ENCODE measurements at regions not wholly inside any gene's neighbourhood (a gene's known extent, or its start where the extent isn't known, plus 50 kb on each side); places are given as distances from the start of the nearest gene placed in this dataset.

GRCh38 chr12:114041136-114041535, 75.0 kb upstream of the RBM19 start:
- H4K91ac ChIP-seq (ENCODE audit: low read length) = no peak overlapping the region
- no peak overlapping the region for H2BK5ac ChIP-seq (ENCODE audit: low read depth, low read length, poor library complexity, severe bottlenecking)
- no peaks in the 10 kb centered on the region for H3K4me1 ChIP-seq (ENCODE audit: control insufficient read depth, insufficient read depth, low read depth, low read length)
- no peak overlapping the region for H3K27ac ChIP-seq (ENCODE audit: low read length, poor library complexity, severe bottlenecking)
- H3K4me2 ChIP-seq (ENCODE audit: low read length, poor library complexity, severe bottlenecking) = no peak overlapping the region
- WGBS = 66% methylated on average over 5 of the region's 6 CpGs
- H3K14ac ChIP-seq (ENCODE audit: low read length in 2 of 2) = no peak overlapping the region
- H3K4me3 ChIP-seq (ENCODE audit: insufficient read depth in 1 of 2, low read depth in 1 of 2, low read length in 2 of 2) = no peak overlapping the region
- no peak overlapping the region for H3K18ac ChIP-seq (ENCODE audit: low read depth in 1 of 2, low read length in 2 of 2)
- H2BK15ac ChIP-seq (ENCODE audit: low read depth, poor library complexity, severe bottlenecking) = no peak overlapping the region
- peaks cover 0 to 76% of the 10 kb centered on the region in 2 experiments for H3K27me3 ChIP-seq (ENCODE audit: control insufficient read depth in 1 of 2, insufficient read depth in 1 of 2, low read length in 2 of 2)
- H3K36me3 ChIP-seq (ENCODE audit: control insufficient read depth in 1 of 2, insufficient read depth in 2 of 2, low read depth in 1 of 2, low read length in 2 of 2) = no peaks in the 10 kb centered on the region
- H3K9me3 ChIP-seq (ENCODE audit: control insufficient read depth, low read length) = no peaks in the 10 kb centered on the region
- no peak overlapping the region for H4K8ac ChIP-seq (ENCODE audit: low read length)
- H3K79me1 ChIP-seq (replicated peaks; ENCODE audit: low read length, poor library complexity, severe bottlenecking) = no peaks in the 10 kb centered on the region
- H3K23ac ChIP-seq (ENCODE audit: low read length in 2 of 2) = no peak overlapping the region
- DNase-seq = no peak
- H2BK120ac ChIP-seq (ENCODE audit: low read depth, low read length) = no peak overlapping the region
- H2AK5ac ChIP-seq (ENCODE audit: low read length, severe bottlenecking) = no peak overlapping the region
- H3K4ac ChIP-seq (ENCODE audit: low read depth in 1 of 2, low read length in 2 of 2) = no peak overlapping the region
- H3K9ac ChIP-seq (ENCODE audit: low read length) = no peak overlapping the region
- no peak overlapping the region for H2BK12ac ChIP-seq (ENCODE audit: low read length in 2 of 2)
- H2AFZ ChIP-seq (ENCODE audit: low read depth, low read length) = no peak overlapping the region

- Histone ChIP-seq H3K4me2 (ENCODE audit: low read length, poor library complexity, severe bottlenecking) (no peak overlapping the region), H3K4me3 (ENCODE audit: insufficient read depth in 1 of 2, low read depth in 1 of 2, low read length in 2 of 2) (no peak overlapping the region), H3K14ac (ENCODE audit: low read length in 2 of 2) (no peak overlapping the region), H4K8ac (ENCODE audit: low read length) (no peak overlapping the region), H3K27ac (ENCODE audit: low read length, poor library complexity, severe bottlenecking) (no peak overlapping the region), H3K36me3 (ENCODE audit: control insufficient read depth in 1 of 2, insufficient read depth in 2 of 2, low read depth in 1 of 2, low read length in 2 of 2) (no peaks in the 10 kb centered on the region), H3K9me3 (ENCODE audit: control insufficient read depth, low read length) (no peaks in the 10 kb centered on the region), H3K4me1 (ENCODE audit: control insufficient read depth, insufficient read depth, low read depth, low read length) (no peaks in the 10 kb centered on the region), H3K23ac (ENCODE audit: low read length in 2 of 2) (no peak overlapping the region), H3K18ac (ENCODE audit: low read depth in 1 of 2, low read length in 2 of 2) (no peak overlapping the region), H2BK5ac (ENCODE audit: low read depth, low read length, poor library complexity, severe bottlenecking) (no peak overlapping the region), H2AFZ (ENCODE audit: low read depth, low read length) (no peak overlapping the region), H3K27me3 (ENCODE audit: control insufficient read depth in 1 of 2, insufficient read depth in 1 of 2, low read length in 2 of 2) (peaks cover 0 to 65% of the 10 kb centered on the region in 2 experiments), H2AK5ac (ENCODE audit: low read length, severe bottlenecking) (no peak overlapping the region), H3K9ac (ENCODE audit: low read length) (no peak overlapping the region), H3K79me1 (replicated peaks; ENCODE audit: low read length, poor library complexity, severe bottlenecking) (no peaks in the 10 kb centered on the region), H2BK120ac (ENCODE audit: low read depth, low read length) (no peak overlapping the region), H3K4ac (ENCODE audit: low read depth in 1 of 2, low read length in 2 of 2) (no peak overlapping the region), H2BK15ac (ENCODE audit: low read depth, poor library complexity, severe bottlenecking) (no peak overlapping the region), H4K91ac (ENCODE audit: low read length) (no peak overlapping the region), H2BK12ac (ENCODE audit: low read length in 2 of 2) (no peak overlapping the region)
- WGBS = 93% methylated on average over 3 of the region's 3 CpGs
- DNase-seq = no peak
These were observed 72.8 kb upstream of the RBM19 start for GRCh38 chr12:114038962-114039361.

- no peak overlapping the region for H2BK15ac ChIP-seq (ENCODE audit: low read depth, poor library complexity, severe bottlenecking)
- no peak overlapping the region for H2AFZ ChIP-seq (ENCODE audit: low read depth, low read length)
- no peak overlapping the region for H2BK12ac ChIP-seq (ENCODE audit: low read length in 2 of 2)
- no peak overlapping the region for H3K18ac ChIP-seq (ENCODE audit: low read depth in 1 of 2, low read length in 2 of 2)
- H3K79me1 ChIP-seq (replicated peaks; ENCODE audit: low read length, poor library complexity, severe bottlenecking) = no peaks in the 10 kb centered on the region
- H2AK5ac ChIP-seq (ENCODE audit: low read length, severe bottlenecking) = no peak overlapping the region
- no peak overlapping the region for H3K4me2 ChIP-seq (ENCODE audit: low read length, poor library complexity, severe bottlenecking)
- no peaks in the 10 kb centered on the region for H3K36me3 ChIP-seq (ENCODE audit: control insufficient read depth in 1 of 2, insufficient read depth in 2 of 2, low read depth in 1 of 2, low read length in 2 of 2)
- no peak for DNase-seq
- no peak overlapping the region for H2BK120ac ChIP-seq (ENCODE audit: low read depth, low read length)
- H3K9me3 ChIP-seq (ENCODE audit: control insufficient read depth, low read length) = no peaks in the 10 kb centered on the region
- no peak overlapping the region for H4K8ac ChIP-seq (ENCODE audit: low read length)
- no peak overlapping the region for H2BK5ac ChIP-seq (ENCODE audit: low read depth, low read length, poor library complexity, severe bottlenecking)
- H3K9ac ChIP-seq (ENCODE audit: low read length) = no peak overlapping the region
- H3K23ac ChIP-seq (ENCODE audit: low read length in 2 of 2) = no peak overlapping the region
- no peaks in the 10 kb centered on the region for H3K4me1 ChIP-seq (ENCODE audit: control insufficient read depth, insufficient read depth, low read depth, low read length)
- peaks cover 0 to 64% of the 10 kb centered on the region in 2 experiments for H3K27me3 ChIP-seq (ENCODE audit: control insufficient read depth in 1 of 2, insufficient read depth in 1 of 2, low read length in 2 of 2)
- no peak overlapping the region for H3K4me3 ChIP-seq (ENCODE audit: insufficient read depth in 1 of 2, low read depth in 1 of 2, low read length in 2 of 2)
- no peak overlapping the region for H4K91ac ChIP-seq (ENCODE audit: low read length)
- WGBS = 91% methylated on average over 3 of the region's 3 CpGs
- no peak overlapping the region for H3K27ac ChIP-seq (ENCODE audit: low read length, poor library complexity, severe bottlenecking)
- H3K4ac ChIP-seq (ENCODE audit: low read depth in 1 of 2, low read length in 2 of 2) = no peak overlapping the region
- H3K14ac ChIP-seq (ENCODE audit: low read length in 2 of 2) = no peak overlapping the region
These were observed 66.7 kb upstream of the RBM19 start for GRCh38 chr12:114032801-114033200.

GRCh38 chr12:114030451-114030850, 64.3 kb upstream of the RBM19 start:
- no peak overlapping the region for H4K91ac ChIP-seq (ENCODE audit: low read length)
- WGBS = 67% methylated on average over 4 of the region's 4 CpGs
- H3K27me3 ChIP-seq (ENCODE audit: control insufficient read depth in 1 of 2, insufficient read depth in 1 of 2, low read length in 2 of 2) = peaks cover 0 to 53% of the 10 kb centered on the region in 2 experiments
- H3K79me1 ChIP-seq (replicated peaks; ENCODE audit: low read length, poor library complexity, severe bottlenecking) = no peaks in the 10 kb centered on the region
- H3K4me3 ChIP-seq (ENCODE audit: insufficient read depth in 1 of 2, low read depth in 1 of 2, low read length in 2 of 2) = no peak overlapping the region
- no peaks in the 10 kb centered on the region for H3K36me3 ChIP-seq (ENCODE audit: control insufficient read depth in 1 of 2, insufficient read depth in 2 of 2, low read depth in 1 of 2, low read length in 2 of 2)
- H3K4me1 ChIP-seq (ENCODE audit: control insufficient read depth, insufficient read depth, low read depth, low read length) = no peaks in the 10 kb centered on the region
- H2BK15ac ChIP-seq (ENCODE audit: low read depth, poor library complexity, severe bottlenecking) = no peak overlapping the region
- H3K9ac ChIP-seq (ENCODE audit: low read length) = no peak overlapping the region
- no peak overlapping the region for H2AK5ac ChIP-seq (ENCODE audit: low read length, severe bottlenecking)
- H3K23ac ChIP-seq (ENCODE audit: low read length in 2 of 2) = no peak overlapping the region
- H2AFZ ChIP-seq (ENCODE audit: low read depth, low read length) = no peak overlapping the region
- H3K18ac ChIP-seq (ENCODE audit: low read depth in 1 of 2, low read length in 2 of 2) = no peak overlapping the region
- no peak overlapping the region for H3K4ac ChIP-seq (ENCODE audit: low read depth in 1 of 2, low read length in 2 of 2)
- H3K9me3 ChIP-seq (ENCODE audit: control insufficient read depth, low read length) = peaks cover 4% of the 10 kb centered on the region
- H2BK120ac ChIP-seq (ENCODE audit: low read depth, low read length) = no peak overlapping the region
- no peak overlapping the region for H3K14ac ChIP-seq (ENCODE audit: low read length in 2 of 2)
- H3K27ac ChIP-seq (ENCODE audit: low read length, poor library complexity, severe bottlenecking) = no peak overlapping the region
- H4K8ac ChIP-seq (ENCODE audit: low read length) = no peak overlapping the region
- H2BK5ac ChIP-seq (ENCODE audit: low read depth, low read length, poor library complexity, severe bottlenecking) = no peak overlapping the region
- H2BK12ac ChIP-seq (ENCODE audit: low read length in 2 of 2) = no peak overlapping the region
- no peak overlapping the region for H3K4me2 ChIP-seq (ENCODE audit: low read length, poor library complexity, severe bottlenecking)
- DNase-seq = no peak

All from mesenchymal stem cell (in vitro differentiated cells and primary cell).